ENCODE measurements at regions not wholly inside any gene's neighbourhood (a gene's known extent, or its start where the extent isn't known, plus 50 kb on each side); places are given as distances from the start of the nearest gene placed in this dataset.

DNA sequence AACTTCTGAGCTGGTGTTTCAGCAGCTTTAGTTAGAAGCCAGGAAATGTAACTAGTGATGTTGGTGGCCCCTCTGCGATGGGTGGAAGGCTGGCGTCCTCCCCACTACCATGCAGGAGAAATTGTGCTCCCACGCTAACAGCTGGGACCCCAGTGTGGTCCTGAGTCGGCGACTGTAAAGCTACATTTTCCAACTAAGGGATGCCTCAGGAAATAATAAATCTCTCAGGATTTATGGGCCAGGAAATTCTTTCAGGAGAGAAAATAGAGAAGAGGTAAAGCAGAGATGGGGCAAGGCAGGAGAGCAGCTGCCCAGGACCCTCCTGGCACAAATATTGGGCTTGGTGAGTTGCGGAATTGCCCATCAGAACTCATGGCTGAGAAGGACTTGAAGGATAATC, 186.9 kb downstream of the OPA1 start:
- H3K79me2 ChIP-seq = no peaks in the 10 kb centered on the region
- no peaks in the 10 kb centered on the region for H3K36me3 ChIP-seq (ENCODE audit: control insufficient read depth, insufficient read depth, low read length)
- no peak overlapping the region for H3K4me2 ChIP-seq (ENCODE audit: low read length)
- no peak overlapping the region for H3K9ac ChIP-seq
- H2AFZ ChIP-seq = no peak overlapping the region
- no peaks in the 10 kb centered on the region for H3K27me3 ChIP-seq (ENCODE audit: control insufficient read depth, insufficient read depth, low read length)
- no peaks in the 10 kb centered on the region for H3K9me3 ChIP-seq (ENCODE audit: control insufficient read depth, low read length)
- H3K4me1 ChIP-seq = peaks cover 10% of the 10 kb centered on the region
- TF ChIP-seq, protein P1, sequence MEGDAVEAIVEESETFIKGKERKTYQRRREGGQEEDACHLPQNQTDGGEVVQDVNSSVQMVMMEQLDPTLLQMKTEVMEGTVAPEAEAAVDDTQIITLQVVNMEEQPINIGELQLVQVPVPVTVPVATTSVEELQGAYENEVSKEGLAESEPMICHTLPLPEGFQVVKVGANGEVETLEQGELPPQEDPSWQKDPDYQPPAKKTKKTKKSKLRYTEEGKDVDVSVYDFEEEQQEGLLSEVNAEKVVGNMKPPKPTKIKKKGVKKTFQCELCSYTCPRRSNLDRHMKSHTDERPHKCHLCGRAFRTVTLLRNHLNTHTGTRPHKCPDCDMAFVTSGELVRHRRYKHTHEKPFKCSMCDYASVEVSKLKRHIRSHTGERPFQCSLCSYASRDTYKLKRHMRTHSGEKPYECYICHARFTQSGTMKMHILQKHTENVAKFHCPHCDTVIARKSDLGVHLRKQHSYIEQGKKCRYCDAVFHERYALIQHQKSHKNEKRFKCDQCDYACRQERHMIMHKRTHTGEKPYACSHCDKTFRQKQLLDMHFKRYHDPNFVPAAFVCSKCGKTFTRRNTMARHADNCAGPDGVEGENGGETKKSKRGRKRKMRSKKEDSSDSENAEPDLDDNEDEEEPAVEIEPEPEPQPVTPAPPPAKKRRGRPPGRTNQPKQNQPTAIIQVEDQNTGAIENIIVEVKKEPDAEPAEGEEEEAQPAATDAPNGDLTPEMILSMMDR (IDR thresholded peaks at IDR 0.05) = no peak
- no peak overlapping the region for H3K4me3 ChIP-seq (ENCODE audit: low read depth, low read length)
- H3K27ac ChIP-seq = no peak overlapping the region

DNA sequence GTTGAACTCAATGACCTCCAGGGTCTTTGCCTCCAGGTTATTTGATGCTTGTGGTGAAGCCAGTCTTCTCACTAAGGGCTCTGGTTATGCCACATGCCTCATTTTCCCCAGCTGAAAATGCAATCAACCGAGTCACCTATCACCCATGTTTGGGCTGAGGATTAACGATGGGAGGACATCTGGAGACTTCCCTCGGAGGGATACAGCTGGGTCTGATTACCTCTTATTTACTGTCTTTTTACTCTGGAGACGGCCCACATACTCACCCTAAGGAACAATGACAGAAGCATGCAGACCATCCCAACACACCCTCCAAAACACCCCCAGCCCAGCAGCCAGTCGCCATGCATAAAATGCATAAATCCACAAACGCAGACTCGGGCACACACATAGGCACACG, 187.4 kb downstream of the OPA1 start:
- Histone ChIP-seq H3K27ac (no peak overlapping the region), H3K9ac (no peak overlapping the region), H3K4me2 (ENCODE audit: low read length) (no peak overlapping the region), H2AFZ (no peak overlapping the region), H3K27me3 (ENCODE audit: control insufficient read depth, insufficient read depth, low read length) (no peaks in the 10 kb centered on the region), H3K4me3 (ENCODE audit: low read depth, low read length) (peak overlapping the region; percentile 20), H3K36me3 (ENCODE audit: control insufficient read depth, insufficient read depth, low read length) (no peaks in the 10 kb centered on the region), H3K4me1 (peaks cover 10% of the 10 kb centered on the region), H3K9me3 (ENCODE audit: control insufficient read depth, low read length) (no peaks in the 10 kb centered on the region), H3K79me2 (no peaks in the 10 kb centered on the region)
- TF ChIP-seq, protein P1 (IDR thresholded peaks at IDR 0.05) = no peak

DNA sequence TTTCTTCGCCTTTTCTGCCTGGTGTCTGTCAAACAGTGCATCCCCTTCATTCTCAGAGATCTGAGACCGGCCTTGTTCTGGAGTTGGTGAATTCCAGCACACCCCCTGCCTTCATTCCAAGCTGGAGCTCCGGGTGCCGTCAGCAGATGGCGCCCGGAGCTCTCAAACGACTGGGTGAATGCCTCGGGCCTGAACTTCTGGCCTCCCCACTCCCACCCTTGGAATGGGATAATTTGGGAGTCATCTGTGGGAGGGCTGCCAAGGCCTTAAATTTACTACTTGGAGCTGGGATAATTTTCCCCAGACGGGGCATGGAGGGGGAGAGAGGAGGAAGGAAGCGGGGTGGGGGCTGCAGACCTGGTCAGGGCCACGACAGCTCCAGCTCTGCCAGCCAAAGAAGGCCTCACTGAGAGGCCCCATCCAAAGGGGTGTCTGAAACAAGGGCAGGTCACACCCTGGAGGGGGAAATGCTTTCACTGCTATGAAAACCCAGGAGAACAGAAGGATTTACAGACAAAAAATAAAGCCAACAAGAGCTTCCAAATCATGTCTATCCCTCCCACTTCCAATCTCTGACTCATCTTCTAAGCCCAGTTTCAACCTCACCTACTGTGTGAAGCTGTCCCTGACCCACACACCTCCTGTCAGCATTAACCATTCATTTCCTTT, 187.9 kb downstream of the OPA1 start:
- TF ChIP-seq, protein P1 (IDR thresholded peaks at IDR 0.05) = peak; percentile 76
- H3K27ac ChIP-seq = no peak overlapping the region
- H3K4me2 ChIP-seq (ENCODE audit: low read length) = no peak overlapping the region

DNA sequence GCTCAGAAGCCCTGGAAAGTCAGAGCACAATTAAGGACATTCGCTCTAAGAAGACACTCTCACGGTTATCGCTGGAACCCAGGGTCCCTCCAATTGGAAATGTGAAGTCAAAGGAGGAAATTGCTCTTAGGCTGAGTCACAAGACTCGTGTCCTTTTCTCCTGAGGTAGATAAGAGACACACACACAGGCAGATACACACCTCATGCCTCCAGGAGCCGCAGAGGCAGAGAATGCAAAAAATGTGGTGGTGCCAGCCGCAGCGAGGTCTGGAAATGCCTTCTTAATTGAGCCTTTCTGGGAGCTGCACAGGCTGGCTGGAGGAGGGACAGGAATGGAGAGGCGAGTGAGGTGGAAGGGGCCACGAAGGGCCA, 189.3 kb downstream of the OPA1 start:
- Histone ChIP-seq H3K4me2 (ENCODE audit: low read length) (no peak overlapping the region), H3K27me3 (ENCODE audit: control insufficient read depth, insufficient read depth, low read length) (no peaks in the 10 kb centered on the region), H3K36me3 (ENCODE audit: control insufficient read depth, insufficient read depth, low read length) (no peaks in the 10 kb centered on the region), H3K27ac (no peak overlapping the region), H3K4me1 (peaks cover 14% of the 10 kb centered on the region), H2AFZ (no peak overlapping the region), H3K9ac (no peak overlapping the region), H3K79me2 (no peaks in the 10 kb centered on the region), H3K9me3 (ENCODE audit: control insufficient read depth, low read length) (no peaks in the 10 kb centered on the region), H3K4me3 (ENCODE audit: low read depth, low read length) (no peak overlapping the region)
- TF ChIP-seq, protein P1 (IDR thresholded peaks at IDR 0.05) = no peak

More for the DNA sequence above, 187.9 kb downstream of the OPA1 start:
- no peaks in the 10 kb centered on the region for H3K27me3 ChIP-seq (ENCODE audit: control insufficient read depth, insufficient read depth, low read length)
- peaks cover 10% of the 10 kb centered on the region for H3K4me1 ChIP-seq
- H3K9ac ChIP-seq = no peak overlapping the region
- H3K79me2 ChIP-seq = no peaks in the 10 kb centered on the region
- no peaks in the 10 kb centered on the region for H3K36me3 ChIP-seq (ENCODE audit: control insufficient read depth, insufficient read depth, low read length)
- H2AFZ ChIP-seq = no peak overlapping the region
- H3K4me3 ChIP-seq (ENCODE audit: low read depth, low read length) = peak overlapping the region; percentile 20
- no peaks in the 10 kb centered on the region for H3K9me3 ChIP-seq (ENCODE audit: control insufficient read depth, low read length)

DNA sequence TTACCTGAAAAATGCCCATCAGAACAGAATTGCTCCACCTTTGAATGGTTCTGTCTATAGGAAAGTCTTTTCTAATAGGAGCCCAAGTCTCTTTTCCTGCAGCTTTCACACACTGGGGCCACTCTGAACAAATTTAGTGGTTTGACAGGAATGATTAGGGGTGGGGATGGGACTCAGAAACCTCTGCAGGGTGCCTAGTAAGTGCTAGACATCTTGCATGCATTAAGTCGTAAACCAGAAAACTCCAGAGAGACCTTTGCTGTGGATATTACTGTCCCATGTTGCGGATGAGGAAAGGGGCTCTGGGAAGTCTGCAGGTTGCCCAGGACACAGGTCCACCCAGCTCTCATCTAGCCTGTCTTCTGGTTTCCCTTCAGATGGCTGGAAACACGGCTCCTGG, 189.7 kb downstream of the OPA1 start:
- Histone ChIP-seq H3K9me3 (ENCODE audit: control insufficient read depth, low read length) (no peaks in the 10 kb centered on the region), H3K4me3 (ENCODE audit: low read depth, low read length) (no peak overlapping the region), H3K4me1 (peaks cover 12% of the 10 kb centered on the region), H2AFZ (no peak overlapping the region), H3K79me2 (no peaks in the 10 kb centered on the region), H3K27ac (no peak overlapping the region), H3K27me3 (ENCODE audit: control insufficient read depth, insufficient read depth, low read length) (no peaks in the 10 kb centered on the region), H3K4me2 (ENCODE audit: low read length) (no peak overlapping the region), H3K9ac (no peak overlapping the region), H3K36me3 (ENCODE audit: control insufficient read depth, insufficient read depth, low read length) (no peaks in the 10 kb centered on the region)
- TF ChIP-seq, protein P1 (IDR thresholded peaks at IDR 0.05) = no peak
